SH-SY5Y (cell line): ENCODE measurements at regions not wholly inside any gene's neighbourhood (a gene's known extent, or its start where the extent isn't known, plus 50 kb on each side); places are given as distances from the start of the nearest gene placed in this dataset.

ENCODE experiments used
- GATA2 ChIP-seq: IDR thresholded peaks from 2 replicates; pipeline ENCODE4 v1.6.1; 2011; ENCODE audit warnings: mild to moderate bottlenecking, low read depth, low read length
- GATA3 ChIP-seq: IDR thresholded peaks from 2 replicates; pipeline ENCODE4 v1.6.1; 2011; ENCODE audit warnings: low read depth, mild to moderate bottlenecking, low read length, moderate library complexity

- TF ChIP-seq GATA2 (no peak), GATA3 (no peak)
Measured at GRCh38 chr22:44582016-44582415, 84.0 kb upstream of the RTL6 start.

GRCh38 chr22:44581096-44581435 lies 83.0 kb upstream of the RTL6 start:
- TF ChIP-seq GATA3 (no peak), GATA2 (no peak)

- TF ChIP-seq GATA2: no peak
- no peak for TF ChIP-seq GATA3
Measured at GRCh38 chr22:44580176-44581095, 82.4 kb upstream of the RTL6 start.

- TF ChIP-seq GATA2: no peak
- TF ChIP-seq GATA3: no peak
Measured at GRCh38 chr22:44578516-44579230, 80.6 kb upstream of the RTL6 start.

GRCh38 chr22:44578110-44578457 lies 80.1 kb upstream of the RTL6 start:
- no peak for TF ChIP-seq GATA2
- no peak for TF ChIP-seq GATA3

- TF ChIP-seq GATA2 (no peak), GATA3 (no peak)
Measured at GRCh38 chr22:44577391-44578109, 79.5 kb upstream of the RTL6 start.

- TF ChIP-seq GATA3 (no peak), GATA2 (no peak)
Measured at GRCh38 chr22:44576311-44577260, 78.6 kb upstream of the RTL6 start.

GRCh38 chr22:44575381-44576268 lies 77.6 kb upstream of the RTL6 start:
- TF ChIP-seq GATA3: no peak
- TF ChIP-seq GATA2: no peak

- TF ChIP-seq GATA3 (no peak), GATA2 (peak; percentile 71)
Measured at GRCh38 chr22:44574640-44575380, 76.8 kb upstream of the RTL6 start.

GRCh38 chr22:44574057-44574639 lies 76.1 kb upstream of the RTL6 start:
- no peak for TF ChIP-seq GATA3
- TF ChIP-seq GATA2: no peak

GRCh38 chr22:44573451-44573850 lies 75.4 kb upstream of the RTL6 start:
- TF ChIP-seq GATA2: no peak
- TF ChIP-seq GATA3: no peak
